ENCODE measurements at regions not wholly inside any gene's neighbourhood (a gene's known extent, or its start where the extent isn't known, plus 50 kb on each side); places are given as distances from the start of the nearest gene placed in this dataset.

- Histone ChIP-seq H3K4me1 (ENCODE audit: control insufficient read depth in 5 of 5, insufficient read depth in 5 of 5, low read length in 5 of 5) (peaks cover 0 to 25% (median 2%) of the 10 kb centered on the region in 5 donors), H3K4me3 (no peak overlapping the region), H3K27me3 (ENCODE audit: control insufficient read depth in 3 of 3, insufficient read depth in 3 of 3, low read length in 2 of 3) (no peaks in the 10 kb centered on the region), H3K9ac (ENCODE audit: insufficient read depth in 1 of 2, low read length in 2 of 2) (no peak overlapping the region), H3K36me3 (ENCODE audit: control insufficient read depth in 4 of 4, insufficient read depth in 4 of 4, low read length in 4 of 4) (peaks cover 0 to 11% (median under 1%) of the 10 kb centered on the region in 4 donors), H3K9me3 (ENCODE audit: control insufficient read depth in 4 of 4, insufficient read depth in 3 of 4, low read length in 3 of 4) (no peaks in the 10 kb centered on the region), H3K27ac (ENCODE audit: low read depth in 1 of 2, low read length in 1 of 2) (no peak overlapping the region)
- DNase-seq (no peak), ATAC-seq (ENCODE audit: insufficient read depth, low FRiP score) (no peak)
- 79 to 87% methylated on average over 1 of the region's 1 CpG for WGBS, 2 donors
- TF ChIP-seq CTCF (IDR thresholded peaks at IDR 0.05; ENCODE audit: control extremely low read depth, extremely low read depth), result no peak
Measured at GRCh38 chr9:129504404-129504803, 116.5 kb downstream of the C9orf50 start.

DNA sequence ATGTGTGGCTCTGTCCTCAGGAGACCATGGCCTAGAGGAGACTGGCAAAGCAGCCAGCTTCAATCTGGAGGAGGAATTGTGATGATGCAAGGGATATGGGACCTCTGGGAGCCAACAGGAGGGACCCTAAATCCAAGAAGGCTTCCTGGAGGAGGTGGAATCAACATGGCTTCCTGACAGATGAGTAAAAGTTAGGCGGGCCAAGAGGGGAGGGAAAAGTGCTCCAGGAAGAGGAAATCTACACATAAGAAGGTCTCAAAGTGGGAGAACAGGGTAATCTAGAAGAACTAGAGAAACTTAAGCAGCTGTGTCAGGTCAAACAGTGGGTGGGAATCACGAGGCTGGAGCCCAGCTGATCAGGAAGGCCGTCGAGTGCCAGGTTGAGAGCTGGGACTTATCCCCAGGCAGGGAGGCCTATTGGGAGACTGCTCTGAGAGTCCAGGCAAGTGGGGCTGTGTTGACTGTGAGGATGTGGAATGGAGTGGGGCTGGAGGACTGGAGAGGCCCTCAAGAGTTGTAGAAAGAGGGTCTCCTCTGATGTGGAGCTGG lies 119.1 kb downstream of the C9orf50 start:
- ATAC-seq (ENCODE audit: insufficient read depth, low FRiP score), result no peak
- peak; percentile 57 to 76 (median 65) for DNase-seq
- Histone ChIP-seq H3K36me3 (ENCODE audit: control insufficient read depth in 4 of 4, insufficient read depth in 4 of 4, low read length in 4 of 4) (peaks cover 0 to 11% (median under 1%) of the 10 kb centered on the region in 4 donors), H3K27me3 (ENCODE audit: control insufficient read depth in 3 of 3, insufficient read depth in 3 of 3, low read length in 2 of 3) (no peaks in the 10 kb centered on the region), H3K4me3 (no peak overlapping the region), H3K4me1 (ENCODE audit: control insufficient read depth in 5 of 5, insufficient read depth in 5 of 5, low read length in 5 of 5) (peaks cover 0 to 44% (median 14%) of the 10 kb centered on the region in 5 donors), H3K9ac (ENCODE audit: insufficient read depth in 1 of 2, low read length in 2 of 2) (no peak overlapping the region), H3K9me3 (ENCODE audit: control insufficient read depth in 4 of 4, insufficient read depth in 3 of 4, low read length in 3 of 4) (no peaks in the 10 kb centered on the region), H3K27ac (ENCODE audit: low read depth in 1 of 2, low read length in 1 of 2) (peak overlapping the region in 1 of 2 donors; percentile 54)
- TF ChIP-seq CTCF (IDR thresholded peaks at IDR 0.05; ENCODE audit: control extremely low read depth, extremely low read depth), result no peak
- WGBS, 2 donors, result 37 to 58% methylated on average over 4 of the region's 4 CpGs

DNA sequence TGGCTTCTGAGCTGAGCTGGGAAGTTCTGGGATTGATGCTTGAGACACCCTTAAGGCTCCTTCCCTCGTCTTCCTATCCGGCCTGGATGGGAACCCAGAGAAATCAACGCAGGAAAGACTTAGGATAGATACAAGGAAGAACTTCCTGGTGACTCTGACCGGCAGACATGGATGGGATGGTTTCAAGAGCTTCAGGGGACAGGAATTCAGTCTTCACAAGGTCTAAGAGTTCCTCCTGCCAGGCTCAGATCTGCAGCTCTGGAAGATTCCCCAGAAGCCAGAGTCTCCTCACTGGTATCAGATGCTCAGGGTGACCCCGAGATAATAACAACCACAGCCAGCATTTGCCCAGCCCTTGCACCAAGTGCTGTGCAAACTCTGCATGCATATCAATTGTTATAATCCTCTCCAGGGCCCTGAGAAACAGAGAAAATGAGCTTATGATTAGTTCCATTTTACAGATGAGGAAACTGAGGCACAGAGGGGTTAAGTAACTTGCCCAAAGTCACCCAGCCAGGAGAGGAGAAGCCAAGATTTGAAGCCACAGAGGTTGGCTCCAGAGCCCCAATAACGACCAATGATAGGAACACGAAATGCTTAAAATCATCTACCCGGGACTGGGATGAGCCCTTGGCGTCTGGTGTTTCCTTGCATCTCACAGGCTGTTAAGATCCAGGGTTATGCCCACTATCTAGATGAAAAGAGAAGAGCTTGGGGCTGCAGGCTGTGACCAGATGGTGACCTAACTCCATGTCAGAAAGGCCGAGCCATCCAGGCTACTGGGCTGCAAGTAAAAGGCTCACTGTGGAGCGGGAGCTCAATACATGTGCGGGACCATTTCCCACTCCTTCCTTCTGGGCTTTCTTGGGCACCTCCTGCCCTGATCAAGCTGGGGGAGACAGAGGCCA lies 119.8 kb downstream of the C9orf50 start:
- peaks cover 0 to 11% (median under 1%) of the 10 kb centered on the region in 4 donors for H3K36me3 ChIP-seq (ENCODE audit: control insufficient read depth in 4 of 4, insufficient read depth in 4 of 4, low read length in 4 of 4)
- TF ChIP-seq CTCF (IDR thresholded peaks at IDR 0.05; ENCODE audit: control extremely low read depth, extremely low read depth), result no peak
- ATAC-seq (ENCODE audit: insufficient read depth, low FRiP score), result no peak
- WGBS, 2 donors, result 91 to 94% methylated on average over 12 of the region's 12 CpGs
- no peak overlapping the region for H3K4me3 ChIP-seq
- no peak overlapping the region for H3K9ac ChIP-seq (ENCODE audit: insufficient read depth in 1 of 2, low read length in 2 of 2)
- peaks cover 0 to 48% (median 12%) of the 10 kb centered on the region in 5 donors for H3K4me1 ChIP-seq (ENCODE audit: control insufficient read depth in 5 of 5, insufficient read depth in 5 of 5, low read length in 5 of 5)
- peak overlapping the region in 1 of 2 donors; percentile 54 for H3K27ac ChIP-seq (ENCODE audit: low read depth in 1 of 2, low read length in 1 of 2)
- no peak for DNase-seq
- no peaks in the 10 kb centered on the region for H3K27me3 ChIP-seq (ENCODE audit: control insufficient read depth in 3 of 3, insufficient read depth in 3 of 3, low read length in 2 of 3)
- H3K9me3 ChIP-seq (ENCODE audit: control insufficient read depth in 4 of 4, insufficient read depth in 3 of 4, low read length in 3 of 4), result no peaks in the 10 kb centered on the region

Measured in lung (tissue), 11 donors.